HL-60 (cell line): ENCODE measurements at regions not wholly inside any gene's neighbourhood (a gene's known extent, or its start where the extent isn't known, plus 50 kb on each side); places are given as distances from the start of the nearest gene placed in this dataset.

ENCODE experiments used
- CTCF ChIP-seq: IDR thresholded peaks from one replicate; pipeline ENCODE4 v1.5.1; 2011; ENCODE audit warnings: low read length, control low read depth, inconsistent platforms; ENCODE audit not compliant: insufficient read depth
- GABPA ChIP-seq: IDR thresholded peaks from 2 replicates; pipeline ENCODE4 v1.6.1; 2012; ENCODE audit warnings: low read depth
- POLR2AphosphoS5 ChIP-seq: IDR thresholded peaks from 2 replicates; pipeline ENCODE4 v1.6.1; 2012; ENCODE audit warnings: low read depth
- REST ChIP-seq: IDR thresholded peaks from 2 replicates; pipeline ENCODE4 v1.6.1; 2012; ENCODE audit warnings: low read depth; ENCODE audit not compliant: insufficient replicate concordance
- SPI1 ChIP-seq: IDR thresholded peaks from 2 replicates; pipeline ENCODE4 v1.6.1; 2012; ENCODE audit warnings: low read depth, mild to moderate bottlenecking, borderline replicate concordance

GRCh38 chr4:159762672-159763071 is 659.8 kb downstream of the RAPGEF2 start:
- no peak for TF ChIP-seq REST
- no peak for TF ChIP-seq CTCF
- no peak for TF ChIP-seq POLR2AphosphoS5
- TF ChIP-seq GABPA: no peak
- no peak for TF ChIP-seq SPI1
